HCT116 (cell line): ENCODE measurements at regions not wholly inside any gene's neighbourhood (a gene's known extent, or its start where the extent isn't known, plus 50 kb on each side); places are given as distances from the start of the nearest gene placed in this dataset.

ENCODE experiments used
- ATAC-seq: fragments of 200-7000 bp; cut with Tn5 transposase; 2 replicates; pipeline ENCODE4 v1.9.1; 2020; ENCODE audit warnings: mild to moderate bottlenecking, moderate library complexity
- BruUV-seq: library from RNA; stranded (reverse); fragments of 400-500 nt; replicated peaks from 2 replicates; lab custom pipeline; 2021; lab: Mats Ljungman, UMichigan
- CTCF ChIA-PET: fragments of 300-600 bp; sonication (Branson Sonifier 250); formaldehyde crosslinking; loops from one replicate; lab custom pipeline; 2021; ENCODE audit warnings: antibody characterized with exemption; lab: Charles Lee
- POLR2A ChIA-PET: fragments of 300-600, 350-600 bp; sonication (Branson Sonifier 250); formaldehyde crosslinking; loops from one replicate; lab custom pipeline; 2021; ENCODE audit warnings: antibody characterized with exemption; lab: Charles Lee
- RAD21 ChIA-PET, 2 experiments: fragments of 300-600 bp; sonication (Branson Sonifier 250); formaldehyde crosslinking; loops; one replicate each; lab custom pipeline; 2023; ENCODE audit warnings: low total read pairs in 2 of 2; ENCODE audit not compliant: uncharacterized antibody in 2 of 2, unreplicated experiment in 2 of 2, low non-redundant PET in 1 of 2; lab: Charles Lee
- DNase-seq: peaks from one replicate; pipeline ENCODE4 v3.0.0-alpha.2; 2010; ENCODE audit warnings: low read depth, low spot score
- H2AFZ ChIP-seq: fragments of 200-600 bp; shearing (Covaris generic), sonication (generic); 2 replicates; pipeline ENCODE4 v1.6.1; 2017; ENCODE audit warnings: low read depth, mixed run types, mixed read lengths, antibody characterized with exemption, low read length; ENCODE audit not compliant: poor library complexity, severe bottlenecking
- H3K27ac ChIP-seq: 2 replicates; pipeline ENCODE4 v1.5.1; 2012; ENCODE audit warnings: low read depth, low read length
- H3K27me3 ChIP-seq: fragments of 200-600 bp; sonication (generic); 2 replicates; pipeline ENCODE4 v1.6.1; 2016; ENCODE audit warnings: mixed run types, low read length, mixed read lengths; ENCODE audit not compliant: insufficient read depth
- H3K36me3 ChIP-seq, 2 experiments: fragments of 200-500 bp in 1 of 2; fragments of 200-600 bp in 1 of 2; sonication (Bioruptor generic) in 1 of 2; sonication (generic) in 1 of 2; 2 replicates each; pipeline versions ENCODE4 v1.5.1 to v1.6.1; 2014 to 2016; ENCODE audit warnings: low read length in 2 of 2, inconsistent platforms in 1 of 2, mixed read lengths in 1 of 2, mixed run types in 1 of 2; ENCODE audit not compliant: insufficient read depth in 2 of 2, control insufficient read depth in 1 of 2
- H3K4me1 ChIP-seq, 2 experiments: fragments of 200-600 bp in 1 of 2; sonication (generic) in 1 of 2; 2 replicates each; pipeline versions ENCODE4 v1.5.1 to v1.6.1; 2012 to 2017; ENCODE audit warnings: low read length in 2 of 2, inconsistent platforms in 1 of 2, mild to moderate bottlenecking in 1 of 2, mixed read lengths in 1 of 2, mixed run types in 1 of 2, moderate library complexity in 1 of 2; ENCODE audit not compliant: insufficient read depth in 2 of 2, control insufficient read depth in 1 of 2
- H3K4me2 ChIP-seq: fragments of 200-600 bp; sonication (generic); 2 replicates; pipeline ENCODE4 v1.6.1; 2017; ENCODE audit warnings: mixed run types, low read length, mixed read lengths
- H3K4me3 ChIP-seq, 2 experiments: fragments of 200-600 bp in 1 of 2; sonication (generic) in 1 of 2; replicated peaks in 1 of 2; 2 replicates each; pipeline ENCODE4 v1.5.1; 2011 to 2016; ENCODE audit warnings: low read length in 2 of 2, control low read depth in 1 of 2, low read depth in 1 of 2, mild to moderate bottlenecking in 1 of 2, mixed read lengths in 1 of 2, mixed run types in 1 of 2
- H3K79me2 ChIP-seq: fragments of 200-600 bp; sonication (generic); 2 replicates; pipeline ENCODE4 v1.6.1; 2017; ENCODE audit warnings: mild to moderate bottlenecking, mixed run types, low read length, moderate library complexity, mixed read lengths; ENCODE audit not compliant: insufficient read depth
- H3K9ac ChIP-seq: fragments of 200-600 bp; sonication (generic); 2 replicates; pipeline ENCODE4 v1.6.1; 2016; ENCODE audit warnings: low read length, mixed read lengths
- H3K9me2 ChIP-seq: fragments of 200-600 bp; sonication (generic), shearing (Covaris generic); 2 replicates; pipeline ENCODE4 v1.6.1; 2017; ENCODE audit warnings: mixed run types, mild to moderate bottlenecking, moderate library complexity; ENCODE audit not compliant: insufficient read depth
- H3K9me3 ChIP-seq, 2 experiments: fragments of 200-500 bp in 1 of 2; fragments of 200-600 bp in 1 of 2; sonication (Bioruptor generic) in 1 of 2; sonication (generic) in 1 of 2; 2 replicates each; pipeline ENCODE4 v1.6.1; 2014 to 2017; ENCODE audit warnings: low read length in 2 of 2, mixed read lengths in 2 of 2, inconsistent platforms in 1 of 2, low read depth in 1 of 2, mild to moderate bottlenecking in 1 of 2, mixed run types in 1 of 2, moderate library complexity in 1 of 2; ENCODE audit not compliant: control insufficient read depth in 1 of 2, insufficient read depth in 1 of 2
- H4K20me1 ChIP-seq: fragments of 200-600 bp; sonication (generic), shearing (Covaris generic); 2 replicates; pipeline ENCODE4 v1.6.1; 2017; ENCODE audit warnings: mixed run types, mild to moderate bottlenecking, moderate library complexity; ENCODE audit not compliant: insufficient read depth
- ATF3 ChIP-seq: IDR thresholded peaks from 2 replicates; pipeline ENCODE4 v1.6.1; 2012
- CBX3 ChIP-seq: IDR thresholded peaks from 2 replicates; pipeline ENCODE4 v1.6.1; 2012; ENCODE audit warnings: low read depth
- CEBPB ChIP-seq: IDR thresholded peaks from 2 replicates; pipeline ENCODE4 v1.6.1; 2012; ENCODE audit warnings: low read depth
- ELF1 ChIP-seq: IDR thresholded peaks from 2 replicates; pipeline ENCODE4 v1.6.1; 2012; ENCODE audit warnings: low read depth, borderline replicate concordance
- EZH2phosphoT487 ChIP-seq: fragments of 200-600 bp; IDR thresholded peaks from 2 replicates; pipeline ENCODE4 v1.6.1; 2018; ENCODE audit warnings: antibody characterized with exemption, borderline replicate concordance
- FOSL1 ChIP-seq: IDR thresholded peaks from 2 replicates; pipeline ENCODE4 v1.6.1; 2012; ENCODE audit warnings: low read depth
- JUND ChIP-seq: IDR thresholded peaks from 2 replicates; pipeline ENCODE4 v1.6.1; 2012
- POLR2AphosphoS5 ChIP-seq: IDR thresholded peaks from 2 replicates; pipeline ENCODE4 v1.6.1; 2011; ENCODE audit warnings: mild to moderate bottlenecking, low read depth, low read length, moderate library complexity
- RAD21 ChIP-seq: IDR thresholded peaks from 2 replicates; pipeline ENCODE4 v1.6.1; 2012; ENCODE audit warnings: low read depth, mild to moderate bottlenecking
- SP1 ChIP-seq: IDR thresholded peaks from 2 replicates; pipeline ENCODE4 v1.6.1; 2012; ENCODE audit warnings: low read depth
- SRF ChIP-seq: IDR thresholded peaks from 2 replicates; pipeline ENCODE4 v1.6.1; 2012; ENCODE audit warnings: low read depth
- TCF7L2 ChIP-seq: IDR thresholded peaks from 2 replicates; pipeline ENCODE4 v1.7.0; 2011; ENCODE audit warnings: borderline replicate concordance, inconsistent platforms; ENCODE audit not compliant: insufficient read depth, insufficient read length; ENCODE audit errors: extremely low read depth
- YY1 ChIP-seq: IDR thresholded peaks from 2 replicates; pipeline ENCODE4 v1.6.1; 2011; ENCODE audit warnings: low read length, low read depth, moderate library complexity, mild to moderate bottlenecking; ENCODE audit not compliant: insufficient replicate concordance; ENCODE audit errors: extremely low read depth
- ZBTB33 ChIP-seq: IDR thresholded peaks from 2 replicates; pipeline ENCODE4 v1.6.1; 2011; ENCODE audit warnings: mild to moderate bottlenecking, low read length, moderate library complexity; ENCODE audit not compliant: insufficient replicate concordance; ENCODE audit errors: extremely low read depth
- intact Hi-C: fragments of 100-400 bp; cut with micrococcal nuclease; formaldehyde crosslinking; loops from 2 replicates; pipeline ENCODE4 v1.10.0; 2022
- TF ChIP-seq, protein P1 (sequence below): IDR thresholded peaks from 2 replicates; pipeline ENCODE4 v1.6.1; 2012
- TF ChIP-seq, protein P2 (sequence below), 3 experiments: fragments of 200-600 bp in 1 of 3; sonication (generic) in 1 of 3; IDR thresholded peaks in 2 of 3; conservative IDR thresholded peaks in 1 of 3; 2 replicates each; pipeline ENCODE4 v1.5.1; 2012 to 2017; ENCODE audit warnings: low read depth in 2 of 3, low read length in 2 of 3, antibody characterized with exemption in 1 of 3, borderline replicate concordance in 1 of 3, control low read depth in 1 of 3, mild to moderate bottlenecking in 1 of 3, mixed read lengths in 1 of 3, mixed run types in 1 of 3, moderate library complexity in 1 of 3; ENCODE audit not compliant: insufficient read depth in 1 of 3

- no peak for ATAC-seq
- Histone ChIP-seq H3K9me3 (no peaks in the 10 kb centered on the region), H3K27me3 (no peaks in the 10 kb centered on the region), H3K4me3 (no peak overlapping the region), H3K4me2 (no peak overlapping the region), H3K36me3 (no peaks in the 10 kb centered on the region), H3K79me2 (no peaks in the 10 kb centered on the region), H4K20me1 (no peaks in the 10 kb centered on the region), H3K4me1 (peaks cover 0 to under 1% of the 10 kb centered on the region in 2 experiments; a peak in 1 of 4 replicates), H3K9ac (no peak overlapping the region), H3K27ac (no peak overlapping the region), H3K9me2 (no peaks in the 10 kb centered on the region), H2AFZ (no peak overlapping the region)
- no TSS peak for BruUV-seq
- RAD21 ChIA-PET = no interaction called here
- intact Hi-C loops = no loop called here
- TF ChIP-seq CBX3 (no peak), SP1 (no peak), ELF1 (no peak), EZH2phosphoT487 (no peak), ZBTB33 (no peak), POLR2AphosphoS5 (no peak), RAD21 (no peak), SRF (no peak), JUND (no peak), ATF3 (no peak), FOSL1 (no peak), TCF7L2 (no peak), YY1 (no peak), CEBPB (no peak)
- TF ChIP-seq, protein P1, sequence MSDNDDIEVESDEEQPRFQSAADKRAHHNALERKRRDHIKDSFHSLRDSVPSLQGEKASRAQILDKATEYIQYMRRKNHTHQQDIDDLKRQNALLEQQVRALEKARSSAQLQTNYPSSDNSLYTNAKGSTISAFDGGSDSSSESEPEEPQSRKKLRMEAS = no peak
- TF ChIP-seq, protein P2, sequence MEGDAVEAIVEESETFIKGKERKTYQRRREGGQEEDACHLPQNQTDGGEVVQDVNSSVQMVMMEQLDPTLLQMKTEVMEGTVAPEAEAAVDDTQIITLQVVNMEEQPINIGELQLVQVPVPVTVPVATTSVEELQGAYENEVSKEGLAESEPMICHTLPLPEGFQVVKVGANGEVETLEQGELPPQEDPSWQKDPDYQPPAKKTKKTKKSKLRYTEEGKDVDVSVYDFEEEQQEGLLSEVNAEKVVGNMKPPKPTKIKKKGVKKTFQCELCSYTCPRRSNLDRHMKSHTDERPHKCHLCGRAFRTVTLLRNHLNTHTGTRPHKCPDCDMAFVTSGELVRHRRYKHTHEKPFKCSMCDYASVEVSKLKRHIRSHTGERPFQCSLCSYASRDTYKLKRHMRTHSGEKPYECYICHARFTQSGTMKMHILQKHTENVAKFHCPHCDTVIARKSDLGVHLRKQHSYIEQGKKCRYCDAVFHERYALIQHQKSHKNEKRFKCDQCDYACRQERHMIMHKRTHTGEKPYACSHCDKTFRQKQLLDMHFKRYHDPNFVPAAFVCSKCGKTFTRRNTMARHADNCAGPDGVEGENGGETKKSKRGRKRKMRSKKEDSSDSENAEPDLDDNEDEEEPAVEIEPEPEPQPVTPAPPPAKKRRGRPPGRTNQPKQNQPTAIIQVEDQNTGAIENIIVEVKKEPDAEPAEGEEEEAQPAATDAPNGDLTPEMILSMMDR (IDR thresholded peaks at IDR 0.05 in 2 of 3, conservative IDR thresholded peaks at IDR 0.05 in 1 of 3; ENCODE audit: borderline replicate concordance in 1 of 3, insufficient read depth in 1 of 3, low read depth in 2 of 3, low read length in 2 of 3) = no peak
- DNase-seq = no peak
- CTCF ChIA-PET = no interaction called here
- POLR2A ChIA-PET = no interaction called here
Measured at GRCh38 chr3:23723141-23723540, 82.6 kb upstream of the UBE2E1 start.
